GM18909 (cell line): ENCODE measurements at regions not wholly inside any gene's neighbourhood (a gene's known extent, or its start where the extent isn't known, plus 50 kb on each side); places are given as distances from the start of the nearest gene placed in this dataset.
"Not testable (repeated sequence)": the region's sequence is repeated elsewhere in the genome, so short reads cannot be mapped to it uniquely, and the experiment has no call there.

Experiments used
- ATAC-seq: cut with Tn5 transposase; IDR thresholded peaks from one replicate; pipeline ENCODE4 v1.9.1; 2021; ENCODE audit warnings: mild to moderate bottlenecking; ENCODE audit not compliant: unreplicated experiment, poor library complexity

DNA sequence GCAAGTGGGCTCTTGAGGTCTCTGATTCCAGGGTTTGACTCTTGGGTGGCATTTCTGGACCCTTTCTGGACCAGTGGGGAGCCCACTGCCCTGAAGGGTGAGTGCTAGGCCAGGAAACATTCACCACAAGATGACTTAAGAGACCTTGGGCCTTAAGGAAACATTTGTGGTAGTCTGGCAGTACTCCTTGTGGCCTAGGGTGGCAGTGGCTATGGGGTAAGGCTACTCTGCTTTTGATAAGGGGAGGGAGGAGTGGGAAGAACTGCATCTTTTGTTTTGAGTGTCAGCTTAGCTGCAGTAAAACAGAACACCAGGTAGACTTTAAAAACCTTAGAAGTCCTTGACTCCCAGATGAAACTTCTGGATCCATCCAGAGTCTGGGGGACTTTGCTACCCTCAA lies 529.3 kb upstream of the LRRC7 start:
- ATAC-seq, result no peak

DNA sequence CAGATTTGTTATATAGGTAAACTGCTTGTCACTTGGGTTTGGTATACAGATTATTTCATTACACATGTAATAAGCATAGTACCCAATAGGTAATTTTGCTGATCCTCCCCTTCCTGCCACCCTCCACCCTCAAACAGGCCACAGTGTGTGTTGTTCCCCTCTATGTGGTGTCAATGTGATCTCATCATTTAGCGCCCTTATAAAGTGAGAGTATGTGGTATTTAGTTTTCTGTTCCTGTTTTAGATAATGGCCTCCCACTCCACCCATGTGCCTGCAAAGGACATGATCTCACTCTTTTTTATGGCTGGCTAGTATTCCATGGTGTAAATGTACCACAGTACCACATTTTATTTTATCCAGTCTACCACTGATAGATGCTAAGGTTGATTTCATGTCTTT lies 522.1 kb upstream of the LRRC7 start:
- no peak for ATAC-seq

DNA sequence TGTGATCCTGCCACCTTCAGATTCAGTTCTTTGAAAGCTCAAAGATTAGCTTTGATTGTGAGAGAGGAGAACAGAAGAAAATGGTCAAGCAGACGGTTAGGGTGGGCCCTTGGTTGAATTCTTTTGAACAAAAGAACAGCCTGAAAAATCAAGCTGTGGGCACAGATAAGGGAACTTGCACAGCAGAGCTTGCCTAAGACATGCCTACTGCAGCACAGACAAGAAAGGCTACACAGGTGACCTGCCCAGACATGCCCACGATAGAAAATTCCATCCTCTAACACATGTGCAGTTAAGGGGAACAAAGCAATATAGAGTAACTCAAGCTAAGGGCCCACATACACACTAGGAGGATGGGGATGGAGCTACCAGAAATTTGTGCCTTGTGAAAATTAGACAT lies 512.5 kb upstream of the LRRC7 start:
- ATAC-seq, result peak; percentile 57

DNA sequence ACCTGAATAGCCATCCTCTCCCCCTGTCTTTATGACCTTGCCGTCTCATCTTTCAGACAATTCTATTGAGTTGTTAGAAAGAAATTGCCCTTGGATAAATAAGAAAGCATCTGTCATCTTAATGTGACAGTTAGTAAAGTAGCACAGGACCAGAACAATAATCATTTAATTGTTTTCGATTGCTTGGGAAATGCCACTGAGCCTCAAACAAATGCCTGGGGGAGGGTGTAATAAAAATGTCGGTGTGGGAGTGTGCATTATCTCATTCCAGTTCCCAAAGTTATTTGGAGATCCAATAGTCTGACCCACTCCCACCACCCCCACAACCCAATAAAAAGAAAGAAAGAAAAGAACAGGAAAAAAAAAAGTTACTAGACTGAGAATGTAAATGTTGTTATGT lies 509.3 kb upstream of the LRRC7 start:
- ATAC-seq, result no peak

DNA sequence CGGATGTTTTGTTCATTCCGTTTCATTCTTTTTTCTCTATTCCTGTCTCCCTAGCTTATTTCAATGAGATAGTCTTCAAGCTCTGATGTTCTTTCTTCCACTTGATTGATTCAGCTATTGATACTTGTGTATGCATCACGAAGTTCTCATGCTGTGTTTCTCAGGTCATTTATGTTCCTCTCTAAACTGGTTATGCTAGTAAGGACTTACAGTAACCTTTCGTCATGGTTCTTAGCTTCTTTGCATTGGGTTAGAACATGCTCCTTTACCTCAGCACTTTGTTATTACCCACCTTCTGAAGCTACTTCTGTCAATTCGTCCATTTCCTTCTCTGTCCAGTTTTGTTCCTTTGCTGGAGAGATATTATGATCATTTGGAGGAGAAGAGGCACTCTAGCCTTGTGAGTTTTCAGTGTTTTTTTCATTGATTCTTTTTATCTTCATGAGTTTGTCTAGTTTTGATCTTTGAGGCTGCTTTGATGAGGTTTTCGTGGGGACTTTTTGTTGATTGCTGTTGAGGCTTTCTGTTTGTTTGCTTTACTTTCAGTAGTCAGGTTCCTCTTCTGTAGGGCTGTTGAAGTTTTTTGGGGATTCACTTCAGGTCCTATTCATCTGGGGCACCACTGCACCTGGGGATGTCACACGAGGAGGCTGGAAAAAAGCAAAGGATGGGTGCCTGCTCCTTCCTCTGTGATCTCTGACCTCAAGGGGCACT lies 496.9 kb upstream of the LRRC7 start:
- no peak for ATAC-seq

DNA sequence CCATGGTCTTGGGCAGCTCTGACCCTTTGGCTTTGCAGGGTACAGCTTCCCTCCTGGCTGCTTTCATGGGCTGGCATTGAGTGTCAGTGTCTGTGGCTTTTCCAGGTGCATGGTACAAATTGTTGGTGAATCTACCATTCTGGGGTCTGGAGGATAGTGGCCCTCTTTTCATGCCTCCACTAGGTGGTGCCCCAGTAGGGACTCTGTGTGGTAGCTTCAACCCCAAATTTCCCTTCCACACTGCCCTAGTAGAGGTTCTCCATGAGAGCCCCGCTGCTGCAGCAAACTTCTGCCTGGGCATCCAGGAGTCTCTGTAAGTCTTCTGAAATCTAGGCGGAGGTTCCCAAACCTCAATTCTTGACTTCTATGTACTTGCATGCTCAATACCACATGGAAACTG lies 494.5 kb upstream of the LRRC7 start:
- ATAC-seq, result no peak

DNA sequence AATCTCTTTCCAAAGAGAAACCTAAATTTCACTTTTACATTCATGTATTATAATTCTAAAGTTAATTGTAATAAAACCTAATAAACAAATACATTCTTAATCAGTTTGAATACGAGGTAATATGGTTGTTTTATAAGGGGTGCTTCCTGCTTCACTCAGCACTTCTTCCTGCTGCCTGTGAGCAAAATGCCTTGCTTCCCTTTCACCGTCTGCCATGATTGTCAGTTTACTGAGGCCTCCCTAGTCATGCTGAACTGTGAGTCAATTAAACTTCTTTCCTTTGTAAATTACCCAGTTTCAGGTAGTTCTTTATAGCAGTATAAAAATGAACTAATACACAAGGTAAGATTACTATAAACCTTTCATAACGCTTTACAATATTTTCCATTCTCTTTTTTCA lies 491.1 kb upstream of the LRRC7 start:
- ATAC-seq, result no peak

DNA sequence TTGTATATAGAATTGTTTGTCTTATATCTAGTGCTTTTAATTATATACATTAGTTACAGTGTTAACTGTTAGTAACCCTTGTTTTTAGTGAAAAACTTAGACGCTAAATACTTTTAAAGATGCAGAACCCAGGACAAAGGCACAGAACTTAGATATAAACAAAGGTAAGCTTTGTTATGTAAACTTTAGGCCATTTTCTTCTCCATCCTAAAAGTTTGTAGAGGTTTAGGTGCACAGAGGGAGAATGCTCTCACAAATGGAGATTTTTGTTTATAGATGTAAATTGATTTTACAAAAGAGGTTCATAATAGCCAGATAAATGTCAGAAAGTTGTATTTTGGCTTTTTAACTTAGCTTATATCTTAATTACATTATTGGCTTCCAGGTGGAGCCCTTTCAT lies 490.5 kb upstream of the LRRC7 start:
- no peak for ATAC-seq

DNA sequence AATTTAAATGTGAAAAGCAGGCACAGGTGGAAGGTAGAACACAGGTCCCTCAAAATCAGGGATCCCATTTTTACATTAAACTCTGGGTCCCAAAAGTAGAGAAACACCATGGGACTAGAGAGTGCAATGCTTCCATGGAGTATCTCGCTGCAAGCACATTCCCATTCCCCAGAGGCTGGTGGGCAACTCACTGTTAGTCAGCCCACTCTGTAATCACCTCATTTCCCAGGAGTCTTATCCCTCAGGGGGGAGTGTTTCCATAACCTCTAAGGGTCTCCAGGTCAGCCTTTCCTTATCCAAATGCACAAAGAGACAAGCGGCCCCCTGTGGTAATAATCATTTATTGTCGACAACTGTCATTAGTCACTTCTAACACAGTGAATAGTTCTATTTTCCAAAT lies 490.1 kb upstream of the LRRC7 start:
- ATAC-seq, result no peak

DNA sequence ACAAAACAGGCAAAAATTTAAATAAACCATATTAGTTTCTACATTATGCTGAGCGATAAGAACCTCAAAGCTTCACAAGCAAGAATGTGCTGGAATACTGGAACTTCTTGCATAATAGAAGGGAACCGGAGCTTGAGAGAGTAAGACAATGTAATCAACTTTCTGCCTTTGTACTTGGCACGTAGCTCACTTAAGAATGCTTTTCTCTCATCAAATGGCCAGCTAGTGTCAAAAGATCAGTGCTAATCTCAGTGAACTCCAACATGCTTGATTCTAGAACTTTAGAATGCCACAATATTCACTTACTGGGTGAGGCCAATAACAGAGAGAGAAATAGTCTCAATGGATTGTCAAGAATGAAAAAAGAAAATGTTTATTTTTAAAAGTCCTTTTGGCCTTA lies 486.1 kb upstream of the LRRC7 start:
- ATAC-seq, result no peak

DNA sequence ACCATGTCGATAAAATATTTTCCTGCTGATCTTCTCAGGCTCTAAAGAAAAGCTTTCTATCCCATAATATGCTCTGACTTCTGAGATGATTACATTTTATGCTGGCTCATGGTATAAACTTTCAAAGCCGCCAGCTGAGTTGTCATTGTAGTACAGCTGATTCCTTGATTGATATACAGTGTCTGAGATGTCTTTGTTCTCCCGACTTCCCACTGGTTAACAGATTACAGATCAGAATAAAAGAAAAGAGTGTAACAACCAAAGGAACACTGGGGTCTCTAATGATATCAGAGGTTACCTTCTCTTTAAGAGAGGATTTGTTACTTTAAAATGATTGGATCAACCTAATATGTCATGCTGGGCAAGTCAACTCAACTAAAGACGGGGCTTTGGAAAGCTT lies 485.4 kb upstream of the LRRC7 start:
- ATAC-seq, result no peak

DNA sequence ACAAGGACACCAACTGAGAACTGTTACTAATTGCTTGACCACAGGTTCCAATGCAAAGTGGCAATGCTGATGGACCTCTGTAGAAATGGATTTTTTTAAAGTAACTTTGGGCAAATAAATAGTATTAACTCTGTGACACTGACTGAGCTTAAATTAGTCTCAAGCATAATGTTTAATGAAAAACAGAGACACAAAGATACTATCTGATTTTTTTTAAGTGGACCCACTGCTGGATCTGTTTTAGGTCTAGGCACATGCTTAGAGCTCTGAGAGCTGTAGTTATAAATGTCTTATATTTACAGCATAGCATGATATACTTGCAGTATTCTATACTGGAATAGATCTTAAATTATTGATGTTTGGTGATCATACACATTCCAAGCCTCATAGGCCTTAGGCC lies 481.6 kb upstream of the LRRC7 start:
- no peak for ATAC-seq

DNA sequence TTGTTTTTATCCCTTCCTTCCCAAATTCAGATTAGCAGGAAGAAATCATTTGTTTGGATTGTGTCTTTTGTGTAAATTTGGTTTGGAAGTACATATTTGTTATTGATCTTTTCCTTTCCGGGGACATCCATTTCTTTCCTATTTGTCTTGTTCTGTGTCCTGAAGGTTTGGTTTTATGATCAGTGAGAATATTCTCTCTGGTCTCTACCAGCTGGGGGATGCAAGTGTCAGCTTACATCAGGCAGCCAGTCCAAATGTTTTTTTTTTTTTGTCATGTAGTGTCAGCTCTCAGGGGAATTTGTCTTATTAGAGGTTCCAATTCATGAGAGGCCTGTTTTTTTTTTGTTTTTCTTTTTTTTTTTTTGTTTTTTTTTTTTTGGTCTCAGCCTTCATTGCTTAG lies 479.2 kb upstream of the LRRC7 start:
- no peak for ATAC-seq

DNA sequence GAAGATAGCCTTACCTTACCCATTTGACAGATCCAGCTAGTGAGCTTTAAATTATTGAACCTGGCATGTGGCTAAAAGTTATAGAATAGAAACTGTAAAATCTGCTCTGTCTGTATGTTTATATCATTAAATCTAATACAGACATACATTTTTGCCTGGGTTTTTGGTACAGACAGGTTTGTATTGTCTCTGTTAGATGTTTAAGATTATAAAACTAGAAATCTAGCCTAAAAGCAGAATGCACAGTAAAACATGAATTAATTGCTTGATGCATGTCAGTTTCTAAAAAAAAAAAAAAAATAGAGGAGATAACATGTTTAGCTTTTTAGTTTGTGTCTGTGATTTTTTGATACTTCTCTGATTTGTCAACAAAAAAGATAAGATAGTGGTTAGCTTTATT lies 477.6 kb upstream of the LRRC7 start:
- ATAC-seq, result no peak

DNA sequence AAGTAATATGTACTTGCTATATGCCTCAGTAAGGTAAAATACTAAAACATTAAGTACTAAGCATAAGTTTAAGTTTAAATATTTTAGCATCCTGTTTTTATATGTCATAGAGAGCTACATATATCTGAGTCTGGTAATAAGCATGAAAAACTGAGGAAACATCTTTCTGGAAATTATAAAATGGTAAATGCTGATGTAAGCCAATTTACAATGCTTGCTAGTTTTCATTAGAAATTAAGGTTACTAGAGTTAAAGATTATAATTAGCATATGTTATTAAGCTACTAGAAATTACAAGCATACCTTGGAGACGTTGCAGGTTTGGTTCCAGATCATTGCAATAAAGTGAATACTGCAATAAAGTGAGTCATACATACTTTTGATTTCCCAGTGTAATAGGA lies 477.0 kb upstream of the LRRC7 start:
- ATAC-seq, result no peak

DNA sequence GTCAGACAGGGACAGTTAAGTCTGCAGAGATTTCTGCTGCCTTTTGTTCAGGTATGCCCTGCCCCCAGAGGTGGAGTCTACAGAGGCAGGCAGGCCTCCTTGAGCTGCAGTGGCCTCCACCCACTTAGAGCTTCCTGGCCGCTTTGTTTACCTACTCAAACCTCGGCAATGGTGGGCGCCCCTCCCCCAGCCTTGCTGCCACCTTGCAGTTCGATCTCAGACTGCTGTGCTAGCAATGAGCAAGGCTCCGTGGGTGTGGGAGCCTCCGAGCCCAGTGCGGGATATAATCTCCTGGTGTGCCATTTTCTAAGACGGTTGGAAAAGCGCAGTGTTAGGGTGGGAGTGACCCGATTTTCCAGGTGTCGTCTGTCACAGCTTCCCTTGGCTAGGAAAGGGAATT lies 465.7 kb upstream of the LRRC7 start:
- not testable (repeated sequence) for ATAC-seq

DNA sequence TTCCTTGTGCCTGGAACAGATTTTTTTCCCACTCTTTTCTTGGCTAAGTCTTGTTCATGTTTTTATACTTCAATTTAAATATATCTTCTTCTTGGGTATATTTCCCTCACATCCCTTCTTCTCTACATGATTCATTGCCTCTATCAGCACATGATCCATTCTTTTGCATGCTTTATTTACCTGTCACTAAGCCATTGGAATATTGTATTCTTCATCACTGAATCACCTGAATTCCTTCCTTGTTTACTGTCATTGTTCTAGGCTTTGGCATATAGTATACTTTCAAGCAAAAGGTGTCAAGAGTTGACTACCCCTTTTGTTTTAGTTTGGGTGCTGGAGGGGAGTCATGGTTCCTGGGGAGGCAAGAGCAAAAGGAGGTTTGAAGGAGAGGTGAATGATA lies 464.5 kb upstream of the LRRC7 start:
- ATAC-seq, result no peak

DNA sequence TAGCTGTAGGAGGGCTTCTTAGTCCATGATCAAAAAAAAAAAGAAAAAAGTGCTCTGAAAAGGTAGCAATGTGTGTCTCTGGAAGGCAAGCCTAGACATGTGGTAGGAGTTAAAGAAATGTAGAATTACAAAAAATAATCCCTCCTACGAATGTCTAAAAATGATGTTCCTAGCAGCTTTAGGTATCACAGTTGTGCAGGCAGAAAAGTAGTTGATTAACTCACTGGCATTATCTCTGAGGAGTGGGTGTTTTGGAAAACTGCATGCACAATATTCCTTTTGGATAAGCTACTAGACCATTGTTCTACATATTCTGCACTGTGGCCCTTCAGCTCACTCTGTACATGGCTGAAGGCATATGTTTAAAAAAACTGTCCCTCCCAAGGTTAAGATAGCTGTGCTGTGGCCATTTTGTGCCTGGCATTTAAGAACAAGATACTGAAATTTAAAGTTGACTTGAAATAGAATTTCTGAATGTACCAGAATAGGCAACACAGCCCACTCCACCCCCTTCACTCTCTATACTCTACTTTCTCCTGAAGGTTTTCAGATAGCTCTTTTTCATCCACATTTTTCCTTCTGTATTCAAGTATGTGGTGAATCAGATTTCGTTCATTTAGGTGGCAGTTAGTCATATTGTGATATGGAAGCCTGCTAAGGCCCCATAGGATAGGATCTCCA lies 463.9 kb upstream of the LRRC7 start:
- no peak for ATAC-seq

DNA sequence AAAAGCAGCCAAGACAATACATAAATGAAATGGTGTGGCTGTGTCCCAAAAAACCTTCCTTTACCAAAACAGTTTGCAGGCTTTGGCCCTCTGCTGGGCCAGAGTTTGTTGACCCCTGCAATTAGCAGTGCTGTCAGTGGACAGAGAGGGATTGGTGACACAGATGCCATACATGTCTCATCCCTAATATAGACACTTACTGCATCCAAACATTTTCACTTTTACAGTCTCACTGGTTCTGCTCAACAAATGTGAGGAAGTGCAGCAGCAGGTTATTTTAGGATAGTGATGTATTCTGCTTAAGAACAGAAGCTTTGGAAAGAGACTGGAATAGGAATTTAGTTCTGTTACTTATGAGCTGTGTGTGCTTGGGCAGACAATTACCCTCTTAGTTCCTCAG lies 462.8 kb upstream of the LRRC7 start:
- ATAC-seq, result no peak

DNA sequence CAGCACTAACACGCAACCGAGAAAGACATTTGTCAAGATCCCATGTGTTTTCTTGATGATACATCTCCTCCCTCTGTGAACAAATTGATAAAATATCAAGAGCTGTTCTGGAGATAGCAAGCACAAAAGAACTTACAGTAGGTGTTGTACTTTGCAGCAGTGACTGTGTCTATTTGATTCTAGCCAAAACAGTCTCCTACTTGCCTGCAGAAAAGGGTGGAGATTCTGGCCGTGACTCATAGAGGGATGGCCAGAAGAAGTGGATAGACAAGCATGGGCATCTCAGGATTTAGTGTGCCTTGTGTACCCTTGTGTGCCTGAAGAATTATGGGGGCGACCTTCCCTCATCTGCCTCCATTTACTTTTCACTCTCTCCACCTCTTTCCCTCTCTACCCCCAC lies 458.4 kb upstream of the LRRC7 start:
- no peak for ATAC-seq

DNA sequence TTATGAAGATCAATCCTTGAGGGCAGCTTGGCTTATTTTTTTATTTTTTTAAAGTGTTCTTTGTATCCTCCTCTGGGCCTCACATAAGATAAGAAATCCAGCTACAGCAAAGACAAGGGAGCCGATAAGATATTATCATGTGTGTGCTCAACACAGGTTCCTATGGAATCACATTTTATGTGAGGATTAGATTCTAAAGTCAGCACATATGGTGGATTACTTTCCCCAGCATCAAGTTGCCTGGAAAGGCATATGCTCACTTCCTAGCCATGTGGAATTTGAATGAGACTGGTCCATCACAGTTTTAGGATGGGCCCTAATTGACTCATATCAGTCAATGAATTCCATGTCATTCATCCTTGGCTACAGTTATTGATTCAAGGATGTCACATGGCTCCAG lies 456.9 kb upstream of the LRRC7 start:
- ATAC-seq, result no peak

DNA sequence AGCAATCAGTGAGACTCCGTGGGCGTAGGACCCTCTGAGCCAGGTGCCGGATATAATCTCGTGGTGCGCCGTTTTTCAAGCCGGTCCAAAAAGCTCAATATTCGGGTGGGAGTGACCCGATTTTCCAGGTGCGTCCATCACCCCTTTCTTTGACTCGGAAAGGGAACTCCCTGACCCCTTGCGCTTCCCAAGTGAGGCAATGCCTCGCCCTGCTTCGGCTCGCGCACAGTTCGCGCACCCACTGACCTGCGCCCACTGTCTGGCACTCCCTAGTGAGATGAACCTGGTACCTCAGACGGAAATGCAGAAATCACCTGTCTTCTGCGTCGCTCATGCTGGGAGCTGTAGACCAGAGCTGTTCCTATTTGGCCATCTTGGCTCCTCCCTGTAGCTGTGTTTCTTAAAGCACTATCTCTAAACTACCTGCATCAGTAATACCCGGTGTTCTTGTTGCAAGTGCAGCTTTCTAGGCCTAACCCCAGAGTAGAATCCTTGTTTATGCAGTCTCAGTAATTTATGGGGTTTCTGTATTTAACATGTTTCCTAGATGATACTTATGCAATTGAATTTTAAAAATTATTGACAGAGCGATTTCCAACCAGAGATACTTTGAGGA lies 447.5 kb upstream of the LRRC7 start:
- not testable (repeated sequence) for ATAC-seq
